ENCODE measurements at regions not wholly inside any gene's neighbourhood (a gene's known extent, or its start where the extent isn't known, plus 50 kb on each side); places are given as distances from the start of the nearest gene placed in this dataset.
"Not testable (repeated sequence)": the region's sequence is repeated elsewhere in the genome, so short reads cannot be mapped to it uniquely, and the experiment has no call there.

DNA sequence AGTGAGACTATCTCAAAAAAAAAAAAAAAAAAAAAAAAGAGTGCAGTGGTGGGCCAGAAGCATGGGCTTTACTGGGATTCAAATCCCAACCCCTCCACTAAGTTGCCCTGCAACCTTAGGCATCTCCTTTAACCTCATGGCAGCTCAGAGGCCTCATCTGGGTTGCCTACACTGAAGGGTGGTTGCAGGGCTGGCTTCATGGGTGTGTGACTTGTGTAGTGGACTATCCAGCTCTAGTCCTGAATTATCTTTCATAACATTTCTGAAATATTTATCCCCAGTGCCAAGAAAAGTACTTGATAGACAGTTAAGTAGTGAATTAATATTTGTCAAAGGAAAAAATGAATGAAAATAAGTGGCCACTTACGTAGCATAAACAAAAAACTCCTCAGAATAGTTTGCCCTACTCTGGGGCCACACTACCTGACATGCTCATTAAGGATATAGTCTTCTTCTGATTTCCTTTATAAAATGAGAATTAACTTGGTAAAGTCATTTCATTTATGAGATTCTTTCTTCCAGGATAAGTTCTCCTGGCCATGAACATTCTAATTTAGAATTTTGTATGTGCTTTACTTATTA, 116.0 kb upstream of the SYT13 start:
- no peak for DNase-seq

DNA sequence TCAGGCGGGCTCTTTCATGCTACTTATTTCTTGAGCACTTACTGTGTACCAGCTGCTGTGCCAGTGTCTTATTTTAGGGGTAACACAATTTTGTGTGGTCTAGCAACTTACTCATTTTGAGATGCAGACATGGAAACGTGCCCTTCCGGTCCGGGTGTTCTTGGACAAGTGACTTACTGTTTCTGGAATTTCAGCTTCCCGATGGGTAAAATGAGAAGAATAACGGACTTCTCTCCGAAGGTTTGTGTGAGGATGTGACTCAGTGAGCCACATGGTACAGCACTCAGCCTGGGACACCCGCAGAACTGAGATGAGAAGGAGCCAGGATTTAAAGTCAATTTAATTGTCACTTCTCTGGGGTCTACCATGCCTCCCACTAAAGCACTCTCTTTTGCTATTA, 114.5 kb upstream of the SYT13 start:
- no peak for DNase-seq

- no peak for DNase-seq
These were observed 113.0 kb upstream of the SYT13 start for GRCh38 chr11:45399166-45399565.

DNA sequence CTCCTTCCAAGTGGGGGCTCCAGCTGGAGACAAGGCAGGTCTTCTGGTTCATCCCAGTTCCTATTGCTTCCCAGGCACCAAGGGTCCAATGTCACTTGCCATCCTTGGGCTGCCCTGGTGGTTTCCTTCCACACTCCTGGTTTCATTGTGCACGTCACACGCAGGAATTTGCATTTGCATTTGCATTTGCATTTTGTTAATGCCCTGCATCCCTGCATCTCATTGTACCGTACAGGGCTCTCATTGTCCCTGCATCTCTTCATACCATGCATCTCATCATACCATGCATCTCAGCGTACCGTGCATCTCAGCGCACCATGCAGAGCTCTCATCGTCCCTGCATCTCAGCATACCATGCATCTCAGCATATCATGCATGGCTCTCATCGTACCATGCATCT, 112.2 kb upstream of the SYT13 start:
- DNase-seq: no peak

GRCh38 chr11:45396394-45396793, 110.3 kb upstream of the SYT13 start:
- DNase-seq: no peak

DNA sequence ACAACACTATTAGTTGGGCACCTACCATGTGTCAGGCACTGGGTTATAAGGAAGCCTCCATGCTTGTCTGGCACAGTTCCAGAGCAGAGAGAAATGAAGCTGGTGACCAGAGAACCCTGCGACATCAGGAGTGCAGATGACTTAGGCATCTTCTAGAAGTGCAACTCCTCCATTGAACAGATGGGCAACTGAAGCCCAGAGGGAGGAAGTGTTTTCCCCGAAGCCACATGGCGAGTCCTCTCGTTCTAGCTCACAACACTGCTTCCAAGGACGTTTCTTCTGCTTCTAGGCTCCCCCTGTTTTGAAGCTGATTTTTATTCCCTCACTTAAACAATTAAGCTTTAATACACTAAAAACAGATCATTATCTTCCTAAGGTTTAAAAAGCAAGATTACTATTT, 109.8 kb upstream of the SYT13 start:
- no peak for DNase-seq

GRCh38 chr11:45395421-45395820, 109.3 kb upstream of the SYT13 start:
- DNase-seq: no peak

GRCh38 chr11:45394294-45395085, 108.3 kb upstream of the SYT13 start:
- no peak for DNase-seq

DNA sequence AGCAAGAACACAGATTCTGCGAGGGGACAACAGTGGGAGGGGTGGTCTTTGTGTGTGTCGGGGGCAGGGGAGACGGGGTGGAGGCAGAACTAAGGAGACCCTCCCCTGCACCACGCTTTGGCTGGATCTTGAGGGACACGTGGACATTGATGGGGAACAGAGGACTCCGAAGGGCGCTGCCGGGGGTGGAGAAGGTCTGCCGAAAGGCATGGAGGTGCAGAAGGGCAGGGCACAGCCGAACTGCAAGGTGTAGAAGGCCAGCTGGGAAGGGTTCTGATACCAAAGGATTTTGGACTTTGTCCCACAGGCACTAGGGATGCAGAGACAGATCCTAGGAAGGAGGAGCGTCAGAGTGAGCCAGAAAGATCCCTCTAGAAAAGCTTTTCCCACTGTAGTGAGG, 107.7 kb upstream of the SYT13 start:
- DNase-seq: no peak

- no peak for DNase-seq
These were observed 107.2 kb upstream of the SYT13 start for GRCh38 chr11:45393334-45393733.

- DNase-seq: no peak
These were observed 106.5 kb upstream of the SYT13 start for GRCh38 chr11:45392591-45393091.

DNA sequence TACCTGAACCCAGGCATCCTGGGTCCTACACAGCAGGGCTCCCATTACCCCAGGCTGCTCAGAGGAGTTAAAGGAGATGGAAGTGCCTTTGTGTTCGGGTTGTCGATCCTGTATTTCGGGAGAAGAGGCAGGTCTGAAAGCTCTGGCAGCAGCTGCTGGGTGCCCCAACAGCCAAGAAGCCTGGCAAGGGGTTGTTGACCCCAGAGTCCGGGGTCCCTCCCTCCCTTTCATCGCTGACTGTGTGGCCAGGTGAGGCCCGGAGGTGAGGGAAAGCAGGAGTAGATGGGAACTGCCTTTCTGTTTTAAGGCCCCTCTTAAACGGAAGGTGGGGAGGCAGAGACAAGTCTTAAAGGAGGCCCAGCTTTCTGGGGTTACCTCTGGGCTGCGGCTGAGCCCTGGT, 106.0 kb upstream of the SYT13 start:
- no peak for DNase-seq

DNA sequence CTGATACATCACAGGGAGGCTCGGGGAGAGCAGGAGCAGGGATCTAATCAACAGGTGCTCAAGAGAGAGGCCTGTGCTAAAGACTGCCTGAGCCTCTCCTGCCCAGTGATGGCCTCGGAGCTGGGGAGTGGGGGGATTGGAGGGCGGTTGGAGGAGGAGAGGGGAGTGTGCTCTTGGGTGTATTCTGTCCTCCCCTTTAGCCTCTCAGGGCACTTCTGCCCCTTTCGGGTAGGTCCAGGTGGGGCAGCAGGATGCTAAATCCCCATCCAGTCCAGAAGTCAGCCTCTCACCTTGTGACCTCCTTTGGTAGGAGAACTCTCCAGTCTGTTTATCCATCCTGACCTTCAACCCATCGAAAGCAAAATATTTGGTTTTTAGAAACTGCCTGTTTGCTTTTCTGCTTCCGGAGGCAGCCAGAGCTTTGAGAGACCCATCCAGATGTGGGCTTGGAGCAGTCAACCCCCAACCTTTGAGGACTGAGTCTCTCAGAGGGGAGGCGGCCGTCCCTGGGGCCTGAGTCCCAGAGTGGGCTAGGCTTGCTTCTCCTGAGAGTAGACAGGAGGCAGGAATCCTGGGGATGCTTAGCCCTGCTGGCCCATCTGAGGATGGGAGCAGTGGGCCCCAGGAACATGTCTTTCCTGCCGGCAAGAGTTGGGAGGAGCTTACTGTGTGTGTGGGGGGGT, 105.2 kb upstream of the SYT13 start:
- DNase-seq: no peak

DNA sequence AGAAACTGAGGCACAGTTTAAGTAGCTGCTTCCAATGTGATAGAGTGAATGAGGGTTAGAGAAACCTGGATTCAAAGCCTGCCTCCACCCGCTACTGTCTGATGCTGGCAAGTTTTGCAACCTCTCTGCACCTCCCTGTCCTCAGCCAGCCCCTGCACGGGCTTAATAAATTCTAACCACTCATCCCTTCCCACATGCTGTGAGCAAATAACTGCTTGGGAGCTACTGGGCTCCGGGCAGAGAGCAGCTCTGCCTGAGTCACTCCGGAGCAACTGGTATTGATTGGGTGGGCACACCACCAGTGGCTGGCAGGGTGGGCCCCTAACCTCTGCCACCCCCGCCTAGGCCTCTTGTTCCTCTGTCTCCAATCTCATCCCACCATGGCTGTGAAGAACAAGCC, 104.3 kb upstream of the SYT13 start:
- DNase-seq: no peak

DNA sequence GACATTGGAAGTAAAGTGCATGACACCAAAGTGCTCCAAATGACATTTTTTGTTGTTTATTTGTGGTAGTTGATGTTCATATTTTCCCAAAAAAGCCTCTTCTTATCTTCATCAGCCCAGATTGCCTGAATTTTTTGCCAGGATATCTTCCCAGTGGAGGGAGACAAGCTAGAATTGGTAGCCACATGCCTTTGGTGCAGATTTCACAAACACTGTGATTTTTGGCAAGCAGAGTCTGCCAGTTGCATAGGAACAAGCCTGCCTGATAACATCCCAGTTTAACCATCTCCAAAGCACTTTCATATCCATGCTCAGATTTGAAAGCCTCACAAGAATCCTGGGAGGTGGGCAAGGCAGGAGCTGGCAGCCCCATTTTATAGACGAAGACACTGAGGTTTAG, 102.3 kb upstream of the SYT13 start:
- no peak for DNase-seq

- not testable (repeated sequence) for DNase-seq
These were observed 101.7 kb upstream of the SYT13 start for GRCh38 chr11:45387885-45388284.

DNA sequence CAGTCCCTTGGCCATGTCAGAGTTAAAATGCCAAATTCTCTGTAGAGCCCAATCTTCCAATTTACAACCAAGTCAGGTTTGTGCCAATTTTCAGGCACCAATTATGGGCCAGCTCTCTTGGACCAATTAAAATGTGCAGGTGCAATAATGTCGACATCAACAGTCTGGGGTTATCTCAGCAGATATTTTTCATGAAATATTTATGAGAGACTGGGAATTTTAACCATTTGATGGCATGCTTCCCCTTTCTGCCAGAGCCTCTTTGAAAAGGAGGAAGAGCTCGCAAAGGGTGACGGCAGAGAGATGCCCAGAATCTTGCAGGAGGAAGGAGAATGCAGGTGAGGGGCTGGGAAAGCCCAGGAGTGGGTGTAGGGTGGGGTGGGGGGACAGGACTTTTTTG, 100.8 kb upstream of the SYT13 start:
- DNase-seq: no peak

DNA sequence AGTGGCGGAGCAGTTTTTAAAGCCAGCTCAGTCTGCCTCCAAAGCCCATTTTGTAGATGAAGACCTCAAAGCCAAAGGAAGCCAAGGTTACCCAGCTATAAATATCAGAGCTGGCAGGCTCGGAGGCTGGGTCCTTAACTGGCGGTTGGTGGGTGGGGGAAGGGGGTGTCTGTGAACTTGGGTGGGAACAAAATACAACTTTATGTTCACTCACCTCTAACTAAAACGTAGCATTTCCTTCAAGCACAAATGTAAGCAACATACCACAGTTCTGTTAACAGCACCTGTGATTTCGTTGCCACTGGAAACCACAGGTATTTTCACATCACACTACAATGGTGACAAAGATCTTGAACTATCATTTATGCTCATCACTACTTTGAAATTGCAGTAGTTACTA, 99.7 kb upstream of the SYT13 start:
- DNase-seq: no peak

- DNase-seq: no peak
These were observed 99.3 kb upstream of the SYT13 start for GRCh38 chr11:45385423-45385822.

- DNase-seq: no peak
These were observed 98.6 kb upstream of the SYT13 start for GRCh38 chr11:45384711-45385241.

GRCh38 chr11:45384016-45384415, 97.9 kb upstream of the SYT13 start:
- DNase-seq: no peak

DNA sequence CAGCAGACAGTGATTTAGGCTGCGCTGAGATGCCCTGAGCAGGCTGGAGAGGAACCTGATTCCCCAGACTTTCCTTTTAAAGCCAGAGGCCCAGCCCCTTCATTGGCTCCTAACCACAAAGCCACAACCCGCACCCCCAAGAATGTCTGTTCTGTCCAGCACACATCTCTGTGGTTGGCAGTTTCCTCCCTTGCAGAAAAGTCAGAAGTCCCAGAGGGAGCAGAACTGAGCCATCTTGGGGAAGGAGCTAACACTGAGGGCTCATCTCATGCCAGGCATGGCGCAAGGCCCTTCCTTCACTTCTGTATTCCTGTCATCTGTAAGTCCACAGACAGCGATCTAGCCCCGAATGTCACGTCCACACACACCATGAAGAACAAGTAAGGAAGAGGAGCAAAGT, 97.1 kb upstream of the SYT13 start:
- no peak for DNase-seq

DNA sequence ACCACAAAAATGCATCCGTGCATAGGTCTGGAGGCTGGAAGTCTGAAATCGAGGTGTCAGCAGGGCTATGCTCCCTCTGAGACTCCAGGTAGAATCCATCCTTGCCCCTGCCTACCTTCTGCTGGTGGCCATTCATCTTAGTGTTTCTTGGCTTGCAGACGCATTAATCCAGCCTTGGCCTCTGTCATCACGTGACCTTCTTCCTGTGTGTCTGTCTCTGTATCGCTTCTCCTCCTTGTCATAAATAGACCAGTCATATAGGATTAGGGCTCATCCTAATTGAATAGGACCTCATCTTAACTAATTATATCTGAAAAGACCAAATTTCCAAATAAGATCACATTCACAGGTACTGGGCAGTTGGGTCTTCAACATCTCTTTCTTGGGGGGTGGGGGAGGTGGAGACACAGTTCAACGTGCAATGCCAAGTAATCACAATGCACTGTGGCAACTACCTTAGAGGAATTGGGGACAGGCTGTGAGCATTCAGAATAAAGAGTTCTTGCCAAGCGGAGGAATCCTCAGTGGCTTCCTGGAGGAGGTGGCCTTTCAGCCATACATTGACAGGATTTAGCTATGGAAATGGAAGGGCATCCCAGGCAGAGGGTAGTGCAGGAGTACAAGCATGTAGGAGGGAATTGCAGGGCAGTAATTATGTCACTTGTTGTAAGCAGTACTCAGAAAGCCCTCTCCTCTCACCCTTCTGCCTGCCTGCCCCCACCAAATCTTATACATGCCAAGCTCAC, 96.2 kb upstream of the SYT13 start:
- no peak for DNase-seq
